ENCODE measurements at regions not wholly inside any gene's neighbourhood (a gene's known extent, or its start where the extent isn't known, plus 50 kb on each side); places are given as distances from the start of the nearest gene placed in this dataset.

DNA sequence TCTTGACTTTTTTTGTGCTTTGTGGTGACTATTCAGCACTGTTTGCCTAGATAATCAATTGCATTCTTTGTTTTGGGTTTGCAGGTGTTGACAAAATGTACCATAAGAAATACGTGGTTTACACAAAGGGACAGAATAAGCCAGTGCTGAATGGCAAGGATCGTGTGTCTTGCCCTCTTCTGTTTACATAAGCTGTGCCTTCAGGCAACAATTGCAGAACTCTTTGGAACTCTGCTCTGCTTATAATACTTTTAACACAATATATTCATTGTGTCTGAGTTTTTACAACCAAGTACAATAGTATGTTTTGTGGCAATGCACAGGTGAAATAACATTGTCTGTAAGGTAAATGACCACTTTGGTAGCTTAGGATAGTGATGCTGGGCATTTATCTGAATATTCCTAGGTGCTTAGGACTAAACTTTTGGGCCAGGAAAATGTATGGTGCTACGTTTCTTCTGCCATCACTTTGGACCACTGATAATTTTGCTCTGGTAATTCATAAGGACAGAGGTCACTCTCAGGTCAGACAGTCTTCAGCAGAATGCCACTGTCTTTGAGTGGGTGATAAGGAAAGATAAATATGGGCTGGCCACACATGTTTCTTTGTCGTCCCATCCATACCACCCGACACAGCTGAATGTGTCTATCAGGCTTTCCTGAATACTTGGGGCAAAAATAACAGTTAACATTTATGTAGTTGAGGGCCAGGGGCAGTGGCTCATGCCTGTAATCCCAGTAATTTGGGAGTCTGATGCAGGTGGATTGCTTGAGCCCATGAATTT, 344.6 kb upstream of the IMPG1 start:
- TF ChIP-seq TAF1 (IDR thresholded peaks at IDR 0.05; ENCODE audit: borderline replicate concordance, insufficient read depth, low read length) (no peak), FOXP2 (optimal IDR thresholded peaks at IDR 0.05; ENCODE audit: borderline replicate concordance, extremely low read depth, extremely low read length, insufficient read depth) (no peak), SIN3A (IDR thresholded peaks at IDR 0.05; ENCODE audit: borderline replicate concordance, insufficient read depth, low read length) (no peak), POLR2AphosphoS5 (IDR thresholded peaks at IDR 0.05; ENCODE audit: low read depth, low read length) (no peak)
- TF ChIP-seq, protein P1, sequence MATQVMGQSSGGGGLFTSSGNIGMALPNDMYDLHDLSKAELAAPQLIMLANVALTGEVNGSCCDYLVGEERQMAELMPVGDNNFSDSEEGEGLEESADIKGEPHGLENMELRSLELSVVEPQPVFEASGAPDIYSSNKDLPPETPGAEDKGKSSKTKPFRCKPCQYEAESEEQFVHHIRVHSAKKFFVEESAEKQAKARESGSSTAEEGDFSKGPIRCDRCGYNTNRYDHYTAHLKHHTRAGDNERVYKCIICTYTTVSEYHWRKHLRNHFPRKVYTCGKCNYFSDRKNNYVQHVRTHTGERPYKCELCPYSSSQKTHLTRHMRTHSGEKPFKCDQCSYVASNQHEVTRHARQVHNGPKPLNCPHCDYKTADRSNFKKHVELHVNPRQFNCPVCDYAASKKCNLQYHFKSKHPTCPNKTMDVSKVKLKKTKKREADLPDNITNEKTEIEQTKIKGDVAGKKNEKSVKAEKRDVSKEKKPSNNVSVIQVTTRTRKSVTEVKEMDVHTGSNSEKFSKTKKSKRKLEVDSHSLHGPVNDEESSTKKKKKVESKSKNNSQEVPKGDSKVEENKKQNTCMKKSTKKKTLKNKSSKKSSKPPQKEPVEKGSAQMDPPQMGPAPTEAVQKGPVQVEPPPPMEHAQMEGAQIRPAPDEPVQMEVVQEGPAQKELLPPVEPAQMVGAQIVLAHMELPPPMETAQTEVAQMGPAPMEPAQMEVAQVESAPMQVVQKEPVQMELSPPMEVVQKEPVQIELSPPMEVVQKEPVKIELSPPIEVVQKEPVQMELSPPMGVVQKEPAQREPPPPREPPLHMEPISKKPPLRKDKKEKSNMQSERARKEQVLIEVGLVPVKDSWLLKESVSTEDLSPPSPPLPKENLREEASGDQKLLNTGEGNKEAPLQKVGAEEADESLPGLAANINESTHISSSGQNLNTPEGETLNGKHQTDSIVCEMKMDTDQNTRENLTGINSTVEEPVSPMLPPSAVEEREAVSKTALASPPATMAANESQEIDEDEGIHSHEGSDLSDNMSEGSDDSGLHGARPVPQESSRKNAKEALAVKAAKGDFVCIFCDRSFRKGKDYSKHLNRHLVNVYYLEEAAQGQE (IDR thresholded peaks at IDR 0.05; ENCODE audit: insufficient read depth in 1 of 2, low read depth in 2 of 2, low read length in 2 of 2): no peak

DNA sequence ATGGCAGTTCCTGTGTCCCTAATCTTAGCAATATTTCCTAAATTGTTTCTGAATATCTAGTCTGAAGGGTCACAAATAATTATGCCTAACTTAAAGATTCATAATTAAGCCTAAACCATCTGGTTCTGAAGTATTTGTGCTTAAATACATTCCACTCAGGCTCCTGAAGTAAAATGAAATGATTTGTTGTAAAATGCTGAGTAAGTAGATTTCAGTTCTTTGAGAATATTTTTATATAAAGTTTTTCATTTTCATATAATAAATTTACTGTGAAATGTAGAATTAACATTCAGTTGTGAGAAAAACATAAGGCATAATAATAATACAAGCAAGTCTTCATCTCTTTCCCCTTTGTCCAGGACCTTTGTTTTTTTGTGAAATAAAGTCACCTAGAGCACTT, 330.6 kb upstream of the IMPG1 start:
- TF ChIP-seq, protein P1 (IDR thresholded peaks at IDR 0.05; ENCODE audit: insufficient read depth in 1 of 2, low read depth in 2 of 2, low read length in 2 of 2): no peak
- TF ChIP-seq FOXP2 (optimal IDR thresholded peaks at IDR 0.05; ENCODE audit: borderline replicate concordance, extremely low read depth, extremely low read length, insufficient read depth) (no peak), TAF1 (IDR thresholded peaks at IDR 0.05; ENCODE audit: borderline replicate concordance, insufficient read depth, low read length) (no peak), SIN3A (IDR thresholded peaks at IDR 0.05; ENCODE audit: borderline replicate concordance, insufficient read depth, low read length) (no peak), POLR2AphosphoS5 (IDR thresholded peaks at IDR 0.05; ENCODE audit: low read depth, low read length) (no peak)

DNA sequence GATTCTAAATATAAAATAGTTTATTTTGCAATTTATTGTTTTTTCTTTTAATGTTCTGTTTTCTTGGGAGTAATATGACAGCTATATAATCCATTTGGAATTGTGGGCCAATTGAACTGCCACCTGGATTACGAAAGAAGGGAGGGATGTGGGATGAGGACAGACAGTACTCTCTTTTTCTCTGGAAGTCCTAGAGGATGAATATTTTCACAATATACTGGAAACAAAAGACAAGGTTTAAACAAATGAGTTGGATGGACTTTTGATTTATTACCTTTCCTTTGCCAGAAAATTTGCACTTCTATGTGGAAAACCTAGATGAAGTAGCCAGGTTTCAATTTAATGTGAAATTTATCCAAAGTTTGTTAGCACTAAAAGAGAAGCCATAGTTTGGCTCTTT, 325.5 kb upstream of the IMPG1 start:
- TF ChIP-seq, protein P1 (IDR thresholded peaks at IDR 0.05; ENCODE audit: insufficient read depth in 1 of 2, low read depth in 2 of 2, low read length in 2 of 2): no peak
- no peak for TF ChIP-seq FOXP2 (optimal IDR thresholded peaks at IDR 0.05; ENCODE audit: borderline replicate concordance, extremely low read depth, extremely low read length, insufficient read depth)
- no peak for TF ChIP-seq TAF1 (IDR thresholded peaks at IDR 0.05; ENCODE audit: borderline replicate concordance, insufficient read depth, low read length)
- TF ChIP-seq POLR2AphosphoS5 (IDR thresholded peaks at IDR 0.05; ENCODE audit: low read depth, low read length): no peak
- TF ChIP-seq SIN3A (IDR thresholded peaks at IDR 0.05; ENCODE audit: borderline replicate concordance, insufficient read depth, low read length): no peak

DNA sequence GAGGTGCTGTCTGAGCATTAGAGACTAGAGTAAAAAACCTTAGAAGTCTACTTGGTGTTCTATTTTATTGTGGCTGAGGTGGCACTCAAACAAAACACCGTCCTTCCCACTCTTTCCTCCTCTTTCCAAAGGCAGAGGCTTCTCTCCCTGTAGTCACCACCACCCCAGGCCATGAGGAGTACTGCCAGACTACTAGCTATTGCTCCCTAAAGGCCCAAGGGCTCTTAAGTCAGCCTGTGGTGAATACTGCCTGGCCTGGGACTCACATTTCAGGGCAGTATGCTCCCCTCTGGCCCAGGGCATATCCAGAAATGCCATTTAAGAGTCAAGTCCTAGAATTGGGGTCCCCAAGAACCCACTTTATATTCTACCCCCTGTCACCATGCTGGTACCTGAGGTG, 309.7 kb upstream of the IMPG1 start:
- no peak for TF ChIP-seq FOXP2 (optimal IDR thresholded peaks at IDR 0.05; ENCODE audit: borderline replicate concordance, extremely low read depth, extremely low read length, insufficient read depth)
- no peak for TF ChIP-seq TAF1 (IDR thresholded peaks at IDR 0.05; ENCODE audit: borderline replicate concordance, insufficient read depth, low read length)
- TF ChIP-seq POLR2AphosphoS5 (IDR thresholded peaks at IDR 0.05; ENCODE audit: low read depth, low read length): no peak
- TF ChIP-seq, protein P1 (IDR thresholded peaks at IDR 0.05; ENCODE audit: insufficient read depth in 1 of 2, low read depth in 2 of 2, low read length in 2 of 2): no peak

All from PFSK-1 (cell line).